GM23248 (cell line): ENCODE measurements at regions not wholly inside any gene's neighbourhood (a gene's known extent, or its start where the extent isn't known, plus 50 kb on each side); places are given as distances from the start of the nearest gene placed in this dataset. TPM values are rescaled to one million over a fixed set of nuclear protein-coding genes. Genes with fewer than 3 reads are reported as not detected.

Experiments used
- DNase-seq: peaks from one replicate; pipeline ENCODE4 v3.0.0-alpha.2; 2015
- H2AFZ ChIP-seq: fragments of 200-600 bp; sonication (generic); 2 replicates; pipeline ENCODE4 v1.6.1; 2016; ENCODE audit warnings: antibody characterized with exemption
- H3F3A ChIP-seq: fragments of 200-600 bp; sonication (generic); 2 replicates; pipeline ENCODE4 v1.6.1; 2016; ENCODE audit warnings: mild to moderate bottlenecking, antibody characterized with exemption, mixed run types; ENCODE audit not compliant: insufficient read depth
- H3K27ac ChIP-seq: fragments of 200-600 bp; sonication (generic); 2 replicates; pipeline ENCODE4 v1.5.1; 2016; ENCODE audit warnings: mild to moderate bottlenecking
- H3K27me3 ChIP-seq: fragments of 200-600 bp; sonication (generic); replicated peaks from 2 replicates; pipeline ENCODE4 v1.6.1; 2016; ENCODE audit warnings: mild to moderate bottlenecking; ENCODE audit not compliant: insufficient read depth
- H3K36me3 ChIP-seq: fragments of 200-600 bp; sonication (generic); 2 replicates; pipeline ENCODE4 v1.6.1; 2016; ENCODE audit warnings: low read depth, mild to moderate bottlenecking
- H3K4me1 ChIP-seq: fragments of 200-600 bp; sonication (generic); 2 replicates; pipeline ENCODE4 v1.6.1; 2016; ENCODE audit warnings: mild to moderate bottlenecking; ENCODE audit not compliant: insufficient read depth
- H3K4me2 ChIP-seq: fragments of 200-600 bp; sonication (generic); one replicate; pipeline ENCODE4 v1.6.1; 2016; ENCODE audit warnings: mild to moderate bottlenecking; ENCODE audit not compliant: unreplicated experiment
- H3K4me3 ChIP-seq: fragments of 200-600 bp; sonication (generic); 2 replicates; pipeline ENCODE4 v1.5.1; 2016; ENCODE audit warnings: mild to moderate bottlenecking
- H3K79me2 ChIP-seq: fragments of 200-600 bp; sonication (generic); 2 replicates; pipeline ENCODE4 v1.6.1; 2016; ENCODE audit warnings: mild to moderate bottlenecking; ENCODE audit not compliant: insufficient read depth
- H3K9ac ChIP-seq: fragments of 200-600 bp; sonication (generic); 2 replicates; pipeline ENCODE4 v1.6.1; 2016; ENCODE audit warnings: mild to moderate bottlenecking
- H3K9me2 ChIP-seq: fragments of 200-600 bp; sonication (generic); 2 replicates; pipeline ENCODE4 v1.6.1; 2016; ENCODE audit warnings: mixed run types, mild to moderate bottlenecking, moderate library complexity; ENCODE audit not compliant: insufficient read depth
- H3K9me3 ChIP-seq: fragments of 200-600 bp; sonication (generic); one replicate; pipeline ENCODE4 v1.6.1; 2017; ENCODE audit warnings: low read depth
- H4K20me1 ChIP-seq: fragments of 200-600 bp; sonication (generic); 2 replicates; pipeline ENCODE4 v1.6.0; 2016; ENCODE audit not compliant: insufficient read depth
- EZH2 ChIP-seq: fragments of 200-600 bp; sonication (generic); IDR thresholded peaks from 2 replicates; pipeline ENCODE4 v1.6.1; 2018; ENCODE audit warnings: antibody characterized with exemption, mild to moderate bottlenecking; ENCODE audit not compliant: insufficient read depth, poor library complexity, severe bottlenecking
- EZH2phosphoT487 ChIP-seq: fragments of 200-600 bp; sonication (generic); IDR thresholded peaks from 2 replicates; pipeline ENCODE4 v1.6.1; 2018; ENCODE audit warnings: antibody characterized with exemption, moderate library complexity, mild to moderate bottlenecking, low read depth; ENCODE audit not compliant: insufficient read depth
- in situ Hi-C: fragments of 300-500 bp; cut with MboI; formaldehyde crosslinking; loops from 2 replicates; pipeline ENCODE4 v1.15.0; 2020
- small RNA-seq: library from RNA; depleted of rRNA; stranded (forward); fragments of <200 nt; gene quantifications from one replicate; pipeline ENCODE3, GENCODE V24; 2014; ENCODE audit warnings: low read depth, low replicate concordance

GRCh38 chr13:59609421-59609820, 554.3 kb downstream of the DIAPH3 start:
- in situ Hi-C loops, result no loop called here
- Histone ChIP-seq H3K27me3 (no peaks in the 10 kb centered on the region), H4K20me1 (no peaks in the 10 kb centered on the region), H3K9me3 (no peaks in the 10 kb centered on the region), H3K4me2 (no peak overlapping the region), H3K4me3 (no peak overlapping the region), H3F3A (no peaks in the 10 kb centered on the region), H3K9ac (no peak overlapping the region), H3K4me1 (no peaks in the 10 kb centered on the region), H3K27ac (no peak overlapping the region), H3K9me2 (no peaks in the 10 kb centered on the region), H3K79me2 (no peaks in the 10 kb centered on the region), H2AFZ (no peak overlapping the region), H3K36me3 (no peaks in the 10 kb centered on the region)
- no peak for TF ChIP-seq EZH2phosphoT487
- no peak for TF ChIP-seq EZH2
- no peak for DNase-seq

Small RNA genes in the stretch of these regions (small RNA-seq; reads per million reads assigned to genes)
- gene AL161423.1 (not detected), gene HMGN2P39 (not detected), gene RNA5SP30 (not detected), gene RNU7-88P (not detected), gene RNY4P29 (not detected)
